NCI-H1694 treated with DMSO at 0.1 percent for 48 hours (cell line): ENCODE measurements at regions not wholly inside any gene's neighbourhood (a gene's known extent, or its start where the extent isn't known, plus 50 kb on each side); places are given as distances from the start of the nearest gene placed in this dataset.
"Not testable (repeated sequence)": the region's sequence is repeated elsewhere in the genome, so short reads cannot be mapped to it uniquely, and the experiment has no call there.

ENCODE experiments used
- DNase-seq: peaks from one replicate; lab custom pipeline; 2025; lab: John Stamatoyannopoulos, UW

- no peak for DNase-seq
These were observed 122.5 kb upstream of the GRIN3A start for GRCh38 chr9:101860920-101861319.

GRCh38 chr9:101859620-101860019, 121.2 kb upstream of the GRIN3A start:
- DNase-seq, result no peak

- no peak for DNase-seq
These were observed 119.6 kb upstream of the GRIN3A start for GRCh38 chr9:101858026-101858425.

GRCh38 chr9:101849102-101849707, 110.8 kb upstream of the GRIN3A start:
- DNase-seq, result no peak

- no peak for DNase-seq
These were observed 110.1 kb upstream of the GRIN3A start for GRCh38 chr9:101848485-101848919.

GRCh38 chr9:101846161-101846560, 107.7 kb upstream of the GRIN3A start:
- no peak for DNase-seq

- no peak for DNase-seq
These were observed 102.3 kb upstream of the GRIN3A start for GRCh38 chr9:101840694-101841188.

- not testable (repeated sequence) for DNase-seq
These were observed 100.5 kb upstream of the GRIN3A start for GRCh38 chr9:101838988-101839387.

GRCh38 chr9:101836021-101836420, 97.6 kb upstream of the GRIN3A start:
- no peak for DNase-seq

GRCh38 chr9:101832486-101832885, 94.0 kb upstream of the GRIN3A start:
- no peak for DNase-seq

- not testable (repeated sequence) for DNase-seq
These were observed 83.0 kb upstream of the GRIN3A start for GRCh38 chr9:101821450-101821849.

- not testable (repeated sequence) for DNase-seq
These were observed 82.5 kb upstream of the GRIN3A start for GRCh38 chr9:101820983-101821382.

- no peak for DNase-seq
These were observed 75.6 kb upstream of the GRIN3A start for GRCh38 chr9:101814064-101814463.

GRCh38 chr9:101807879-101808278, 69.4 kb upstream of the GRIN3A start:
- not testable (repeated sequence) for DNase-seq

- no peak for DNase-seq
These were observed 57.6 kb upstream of the GRIN3A start for GRCh38 chr9:101796044-101796443.

GRCh38 chr9:101795147-101795546, 56.7 kb upstream of the GRIN3A start:
- DNase-seq, result no peak

GRCh38 chr9:101792475-101792874, 54.0 kb upstream of the GRIN3A start:
- DNase-seq, result no peak

GRCh38 chr9:101791938-101792337, 53.5 kb upstream of the GRIN3A start:
- DNase-seq, result peak; percentile 3

- no peak for DNase-seq
These were observed 53.1 kb upstream of the GRIN3A start for GRCh38 chr9:101791533-101791932.
